NB4 (cell line): ENCODE measurements at regions not wholly inside any gene's neighbourhood (a gene's known extent, or its start where the extent isn't known, plus 50 kb on each side); places are given as distances from the start of the nearest gene placed in this dataset.

ENCODE experiments used
- TF ChIP-seq, protein P1 (sequence below): IDR thresholded peaks from 2 replicates; pipeline ENCODE4 v1.6.1; 2011; ENCODE audit warnings: low read depth, low read length
- TF ChIP-seq, protein P2 (sequence below): IDR thresholded peaks from one replicate; pipeline ENCODE4 v1.5.1; 2012; ENCODE audit warnings: low read depth, low read length

DNA sequence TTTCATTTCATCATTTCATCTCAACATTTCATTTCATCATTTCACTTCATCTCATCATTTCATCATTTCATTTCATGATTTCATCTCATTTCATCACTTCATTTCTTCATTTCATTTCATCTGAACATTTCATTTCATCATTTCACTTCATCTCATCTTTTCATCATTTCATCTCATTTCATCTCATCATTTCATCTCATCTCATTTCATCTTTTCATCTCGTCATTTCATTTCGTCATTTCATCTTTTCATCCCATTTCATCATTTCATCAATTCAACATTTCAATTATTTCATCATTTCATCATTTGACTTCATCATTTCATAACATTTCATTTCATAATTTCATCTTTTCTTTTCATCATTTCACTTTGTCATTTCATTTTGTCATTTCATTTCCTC is 128.4 kb downstream of the ANKRD30BL start:
- TF ChIP-seq, protein P1, sequence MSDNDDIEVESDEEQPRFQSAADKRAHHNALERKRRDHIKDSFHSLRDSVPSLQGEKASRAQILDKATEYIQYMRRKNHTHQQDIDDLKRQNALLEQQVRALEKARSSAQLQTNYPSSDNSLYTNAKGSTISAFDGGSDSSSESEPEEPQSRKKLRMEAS, result no peak
- TF ChIP-seq, protein P2, sequence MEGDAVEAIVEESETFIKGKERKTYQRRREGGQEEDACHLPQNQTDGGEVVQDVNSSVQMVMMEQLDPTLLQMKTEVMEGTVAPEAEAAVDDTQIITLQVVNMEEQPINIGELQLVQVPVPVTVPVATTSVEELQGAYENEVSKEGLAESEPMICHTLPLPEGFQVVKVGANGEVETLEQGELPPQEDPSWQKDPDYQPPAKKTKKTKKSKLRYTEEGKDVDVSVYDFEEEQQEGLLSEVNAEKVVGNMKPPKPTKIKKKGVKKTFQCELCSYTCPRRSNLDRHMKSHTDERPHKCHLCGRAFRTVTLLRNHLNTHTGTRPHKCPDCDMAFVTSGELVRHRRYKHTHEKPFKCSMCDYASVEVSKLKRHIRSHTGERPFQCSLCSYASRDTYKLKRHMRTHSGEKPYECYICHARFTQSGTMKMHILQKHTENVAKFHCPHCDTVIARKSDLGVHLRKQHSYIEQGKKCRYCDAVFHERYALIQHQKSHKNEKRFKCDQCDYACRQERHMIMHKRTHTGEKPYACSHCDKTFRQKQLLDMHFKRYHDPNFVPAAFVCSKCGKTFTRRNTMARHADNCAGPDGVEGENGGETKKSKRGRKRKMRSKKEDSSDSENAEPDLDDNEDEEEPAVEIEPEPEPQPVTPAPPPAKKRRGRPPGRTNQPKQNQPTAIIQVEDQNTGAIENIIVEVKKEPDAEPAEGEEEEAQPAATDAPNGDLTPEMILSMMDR, result no peak
